Right cardiac atrium (tissue), 5 donors: ENCODE measurements at regions not wholly inside any gene's neighbourhood (a gene's known extent, or its start where the extent isn't known, plus 50 kb on each side); places are given as distances from the start of the nearest gene placed in this dataset.

Experiments
- ATAC-seq, 2 donors: fragments of 200-7000 bp; cut with Tn5 transposase; one replicate each; pipeline versions ENCODE4 v1.8.0 to v1.9.1; 2020; ENCODE audit warnings: moderate library complexity in 2 of 2, mild to moderate bottlenecking in 1 of 2
- DNase-seq, 3 donors: peaks; one replicate each; pipeline ENCODE4 v3.0.0-alpha.2; 2020
- H3K27ac ChIP-seq: one replicate; pipeline ENCODE4 v1.5.1; 2013; ENCODE audit warnings: mild to moderate bottlenecking, low read length, control low read depth, moderate library complexity
- H3K27me3 ChIP-seq: one replicate; pipeline ENCODE4 v1.6.1; 2013; ENCODE audit not compliant: control insufficient read depth, insufficient read depth
- H3K4me1 ChIP-seq: one replicate; pipeline ENCODE4 v1.6.1; 2013; ENCODE audit warnings: low read length; ENCODE audit not compliant: control insufficient read depth, insufficient read depth
- H3K4me3 ChIP-seq: one replicate; pipeline ENCODE4 v1.5.1; 2013; ENCODE audit warnings: low read length, control low read depth
- H3K9me3 ChIP-seq: one replicate; pipeline ENCODE4 v1.6.1; 2013; ENCODE audit warnings: low read length; ENCODE audit not compliant: control insufficient read depth
- WGBS: extraction: QIAGEN DNeasy Blood & Tissue Kit; methylation state at CpG from one replicate; pipeline ENCODE4 v1.1.7; 2013; 5-methylcytosine and 5-hydroxymethylcytosine counted together
- intact Hi-C, 4 donors: fragments of 100-400 bp; cut with DNase I; formaldehyde crosslinking; loops; one replicate each; pipeline versions ENCODE4 v1.11.0 to v1.14.0; 2022 to 2023
- donor health status: healthy with polysubstance abuse.
- donor health status: DM: no; HTN: yes; CAD: no.
- donor health status: DM: no; HTN: no; CAD: no.
- donor health status: DM: no; HTN: yes; CAD: no; lungs with severe emphysema.
- donor health status: DM: yes; HTN: yes; CAD: no.

GRCh38 chr2:128727404-128727803, 408.7 kb upstream of the HS6ST1 start:
- Histone ChIP-seq H3K27me3 (no peaks in the 10 kb centered on the region), H3K9me3 (no peaks in the 10 kb centered on the region), H3K27ac (no peak overlapping the region), H3K4me1 (no peaks in the 10 kb centered on the region), H3K4me3 (no peak overlapping the region)
- ATAC-seq (no peak), DNase-seq (no peak)
- WGBS, result 79% methylated on average over 2 of the region's 2 CpGs
- intact Hi-C loops, result no loop called here

- no peaks in the 10 kb centered on the region for H3K9me3 ChIP-seq
- intact Hi-C loops, result no loop called here
- 80% methylated on average over 2 of the region's 2 CpGs for WGBS
- H3K27me3 ChIP-seq, result no peaks in the 10 kb centered on the region
- ATAC-seq (no peak), DNase-seq (no peak)
- H3K4me3 ChIP-seq, result no peak overlapping the region
- no peak overlapping the region for H3K27ac ChIP-seq
- no peaks in the 10 kb centered on the region for H3K4me1 ChIP-seq
Observed at GRCh38 chr2:128727914-128728313, 409.2 kb upstream of the HS6ST1 start.

GRCh38 chr2:128729051-128729450, 410.4 kb upstream of the HS6ST1 start:
- no peak for DNase-seq
- H3K4me3 ChIP-seq, result no peak overlapping the region
- H3K4me1 ChIP-seq, result no peaks in the 10 kb centered on the region
- intact Hi-C loops, result no loop called here
- ATAC-seq, result no peak
- WGBS, result 97% methylated on average over 2 of the region's 2 CpGs
- no peak overlapping the region for H3K27ac ChIP-seq
- no peaks in the 10 kb centered on the region for H3K9me3 ChIP-seq
- no peaks in the 10 kb centered on the region for H3K27me3 ChIP-seq

- H3K27me3 ChIP-seq, result no peaks in the 10 kb centered on the region
- no peaks in the 10 kb centered on the region for H3K4me1 ChIP-seq
- no peak overlapping the region for H3K27ac ChIP-seq
- intact Hi-C loops, result loop anchor here in 1 of 4 donors (10.0 kb wide), 1 partner anchor 523 kb away; no protein-coding TSS in a partner anchor
- 97% methylated on average over 11 of the region's 11 CpGs for WGBS
- no peaks in the 10 kb centered on the region for H3K9me3 ChIP-seq
- ATAC-seq, result no peak
- H3K4me3 ChIP-seq, result no peak overlapping the region
- DNase-seq, result peak in 1 of 3 donors; percentile 21
Observed at GRCh38 chr2:128731994-128732650, 413.5 kb upstream of the HS6ST1 start.

GRCh38 chr2:128732976-128733431, 414.3 kb upstream of the HS6ST1 start:
- 56% methylated on average over 4 of the region's 4 CpGs for WGBS
- Histone ChIP-seq H3K27ac (no peak overlapping the region), H3K4me3 (no peak overlapping the region), H3K4me1 (no peaks in the 10 kb centered on the region), H3K27me3 (no peaks in the 10 kb centered on the region), H3K9me3 (no peaks in the 10 kb centered on the region)
- DNase-seq (peak in 2 of 3 donors; percentile 38 to 47), ATAC-seq (peak; percentile 52 to 55)
- intact Hi-C loops, result loop anchor here in 1 of 4 donors (10.0 kb wide), 1 partner anchor 522 kb away; no protein-coding TSS in a partner anchor

GRCh38 chr2:128733450-128733849, 414.8 kb upstream of the HS6ST1 start:
- 87% methylated on average over 5 of the region's 5 CpGs for WGBS
- Histone ChIP-seq H3K4me3 (no peak overlapping the region), H3K27me3 (no peaks in the 10 kb centered on the region), H3K4me1 (no peaks in the 10 kb centered on the region), H3K9me3 (no peaks in the 10 kb centered on the region), H3K27ac (no peak overlapping the region)
- intact Hi-C loops, result loop anchor here in 1 of 4 donors (10.0 kb wide), 1 partner anchor 521 kb away; no protein-coding TSS in a partner anchor
- peak in 1 of 3 donors; percentile 27 for DNase-seq
- ATAC-seq, result no peak

GRCh38 chr2:128734521-128735295, 416.0 kb upstream of the HS6ST1 start:
- 59% methylated on average over 37 of the region's 37 CpGs for WGBS
- H3K27me3 ChIP-seq, result no peaks in the 10 kb centered on the region
- no peaks in the 10 kb centered on the region for H3K4me1 ChIP-seq
- intact Hi-C loops, result loop anchor here in 1 of 4 donors (10.0 kb wide), 1 partner anchor 520 kb away; no protein-coding TSS in a partner anchor
- peak in 1 of 2 donors; percentile 39 for ATAC-seq
- no peak overlapping the region for H3K27ac ChIP-seq
- DNase-seq, result peak; percentile 52 to 62 (median 57)
- no peak overlapping the region for H3K4me3 ChIP-seq
- no peaks in the 10 kb centered on the region for H3K9me3 ChIP-seq

- peak in 1 of 3 donors; percentile 17 for DNase-seq
- Histone ChIP-seq H3K4me3 (no peak overlapping the region), H3K9me3 (no peaks in the 10 kb centered on the region), H3K27me3 (no peaks in the 10 kb centered on the region), H3K4me1 (no peaks in the 10 kb centered on the region), H3K27ac (no peak overlapping the region)
- 88% methylated on average over 26 of the region's 26 CpGs for WGBS
- intact Hi-C loops, result loop anchor here in 1 of 4 donors (10.0 kb wide), 1 partner anchor 519 kb away; no protein-coding TSS in a partner anchor
- no peak for ATAC-seq
Observed at GRCh38 chr2:128735296-128735960, 416.8 kb upstream of the HS6ST1 start.

- Histone ChIP-seq H3K4me3 (no peak overlapping the region), H3K9me3 (no peaks in the 10 kb centered on the region), H3K27me3 (no peaks in the 10 kb centered on the region), H3K27ac (no peak overlapping the region), H3K4me1 (no peaks in the 10 kb centered on the region)
- ATAC-seq (peak; percentile 4 to 7), DNase-seq (peak in 2 of 3 donors; percentile 50 to 55)
- WGBS, result 49% methylated on average over 16 of the region's 16 CpGs
- intact Hi-C loops, result loop anchor here in 1 of 4 donors (10.0 kb wide), 1 partner anchor 519 kb away; no protein-coding TSS in a partner anchor
Observed at GRCh38 chr2:128736046-128736688, 417.5 kb upstream of the HS6ST1 start.
